ENCODE measurements at regions not wholly inside any gene's neighbourhood (a gene's known extent, or its start where the extent isn't known, plus 50 kb on each side); places are given as distances from the start of the nearest gene placed in this dataset.

- ChIA-PET POLR2A (ENCODE audit: low non-redundant PET) (no interaction called here), CTCF (interaction anchor here (0.6 kb wide), 1 partner anchor 1745 kb away, joined by 4 read pairs; no protein-coding TSS in a partner anchor)
- DNase-seq (ENCODE audit: low spot score), result no peak
- H3K27ac ChIP-seq, result no peak overlapping the region
- TF ChIP-seq CTCF (conservative IDR thresholded peaks at IDR 0.05; ENCODE audit: low read depth), result no peak
Observed at GRCh38 chr2:149664896-149665295, 77.3 kb upstream of the MMADHC start.

DNA sequence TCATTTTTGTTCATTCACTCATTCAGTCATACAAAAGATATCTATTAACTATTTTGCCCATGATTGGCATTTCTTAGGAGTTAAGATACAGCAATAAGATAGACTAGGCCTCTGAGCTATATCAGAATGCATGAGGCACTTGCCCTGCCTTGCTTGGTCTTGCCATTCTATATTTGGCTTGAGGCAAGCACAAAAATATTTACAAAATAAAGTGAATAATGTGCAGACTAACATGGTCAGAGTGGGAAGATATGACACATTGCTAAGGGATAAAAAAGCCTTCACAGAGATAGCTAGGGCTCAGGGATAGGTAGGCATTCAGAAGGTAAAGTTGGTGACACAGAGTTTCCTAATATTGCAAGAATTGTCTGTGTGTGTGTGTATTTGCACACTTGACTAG, 75.0 kb upstream of the MMADHC start:
- CTCF ChIA-PET, result no interaction called here
- POLR2A ChIA-PET (ENCODE audit: low non-redundant PET), result no interaction called here
- H3K27ac ChIP-seq, result no peak overlapping the region
- no peak for DNase-seq (ENCODE audit: low spot score)
- no peak for TF ChIP-seq CTCF (conservative IDR thresholded peaks at IDR 0.05; ENCODE audit: low read depth)

DNA sequence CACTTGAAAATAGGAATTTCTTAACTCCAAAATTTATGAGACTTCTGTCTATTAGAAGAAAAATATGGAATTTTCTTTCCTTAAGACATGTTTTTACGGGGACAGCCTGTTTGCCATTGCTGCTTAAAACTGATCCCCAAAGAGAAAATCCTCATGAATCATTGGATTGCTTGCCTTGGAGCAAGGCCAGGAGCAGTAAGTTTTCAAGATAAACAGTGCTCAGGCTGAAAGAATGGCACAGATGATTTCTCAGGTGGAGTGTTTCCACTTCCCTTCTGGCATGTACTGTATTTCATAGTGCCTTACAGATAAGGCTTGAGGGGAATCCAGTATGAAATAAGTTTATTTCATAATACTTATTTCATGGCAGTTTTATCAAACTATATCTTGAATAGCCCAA, 74.3 kb upstream of the MMADHC start:
- no peak for TF ChIP-seq CTCF (conservative IDR thresholded peaks at IDR 0.05; ENCODE audit: low read depth)
- no peak overlapping the region for H3K27ac ChIP-seq
- ChIA-PET CTCF (no interaction called here), POLR2A (ENCODE audit: low non-redundant PET) (no interaction called here)
- no peak for DNase-seq (ENCODE audit: low spot score)

DNA sequence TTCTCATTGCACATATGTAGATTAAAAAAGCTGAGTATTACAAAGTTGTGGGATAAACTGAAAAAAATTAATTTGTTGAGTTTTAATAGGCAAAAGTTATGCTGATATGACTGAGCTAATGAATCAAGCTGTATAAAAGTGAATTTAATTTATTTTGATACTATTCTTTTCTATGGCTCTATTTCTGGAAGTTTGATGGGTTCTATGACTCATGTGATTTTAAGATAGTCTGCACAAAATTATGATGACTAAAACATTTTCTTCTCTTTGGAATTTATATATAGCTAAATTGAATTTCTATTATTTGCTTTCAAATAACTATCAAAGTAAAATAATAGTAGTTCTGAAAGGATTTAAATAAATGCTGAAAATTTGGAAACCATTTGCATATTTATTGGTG, 71.0 kb upstream of the MMADHC start:
- POLR2A ChIA-PET (ENCODE audit: low non-redundant PET), result no interaction called here

GRCh38 chr2:149657401-149658040, 69.9 kb upstream of the MMADHC start:
- ChIA-PET CTCF (no interaction called here), POLR2A (ENCODE audit: low non-redundant PET) (no interaction called here)
- no peak overlapping the region for H3K27ac ChIP-seq
- no peak for TF ChIP-seq CTCF (conservative IDR thresholded peaks at IDR 0.05; ENCODE audit: low read depth)
- no peak for DNase-seq (ENCODE audit: low spot score)

More for the DNA sequence above, 71.0 kb upstream of the MMADHC start:
- TF ChIP-seq CTCF (conservative IDR thresholded peaks at IDR 0.05; ENCODE audit: low read depth), result no peak
- no peak for DNase-seq (ENCODE audit: low spot score)
- no peak overlapping the region for H3K27ac ChIP-seq
- CTCF ChIA-PET, result interaction anchor here (0.6 kb wide), 1 partner anchor 1526 kb away, joined by 3 read pairs; no protein-coding TSS in a partner anchor

- H3K27ac ChIP-seq, result no peak overlapping the region
- DNase-seq (ENCODE audit: low spot score), result no peak
- POLR2A ChIA-PET (ENCODE audit: low non-redundant PET), result no interaction called here
- TF ChIP-seq CTCF (conservative IDR thresholded peaks at IDR 0.05; ENCODE audit: low read depth), result no peak
- CTCF ChIA-PET, result no interaction called here
Observed at GRCh38 chr2:149656996-149657395, 69.4 kb upstream of the MMADHC start.

Measured in RWPE1 (cell line).